PFSK-1 (cell line): ENCODE measurements at regions not wholly inside any gene's neighbourhood (a gene's known extent, or its start where the extent isn't known, plus 50 kb on each side); places are given as distances from the start of the nearest gene placed in this dataset.
A peak's percentile ranks its signal among the peaks of the same experiment; 100 is the strongest.

Experiments
- FOXP2 ChIP-seq: optimal IDR thresholded peaks from 2 replicates; pipeline ENCODE3; 2011; ENCODE audit warnings: borderline replicate concordance, control low read depth, inconsistent platforms; ENCODE audit not compliant: insufficient read depth; ENCODE audit errors: extremely low read length, extremely low read depth
- POLR2AphosphoS5 ChIP-seq: IDR thresholded peaks from 2 replicates; pipeline ENCODE4 v1.6.1; 2012; ENCODE audit warnings: low read depth, mild to moderate bottlenecking, control low read depth, low read length, moderate library complexity
- SIN3A ChIP-seq: IDR thresholded peaks from 2 replicates; pipeline ENCODE4 v1.6.1; 2012; ENCODE audit warnings: mild to moderate bottlenecking, low read length, moderate library complexity, borderline replicate concordance; ENCODE audit not compliant: insufficient read depth
- TAF1 ChIP-seq: IDR thresholded peaks from 2 replicates; pipeline ENCODE4 v1.6.1; 2012; ENCODE audit warnings: low read length, control low read depth, borderline replicate concordance; ENCODE audit not compliant: insufficient read depth
- TF ChIP-seq, protein P1 (sequence below), 2 experiments: IDR thresholded peaks; 2 replicates each; pipeline versions ENCODE4 v1.6.1 to v1.8.0; 2011 to 2012; ENCODE audit warnings: low read depth in 2 of 2, low read length in 2 of 2, control low read depth in 1 of 2, inconsistent platforms in 1 of 2, mild to moderate bottlenecking in 1 of 2, moderate library complexity in 1 of 2; ENCODE audit not compliant: insufficient read depth in 1 of 2

DNA sequence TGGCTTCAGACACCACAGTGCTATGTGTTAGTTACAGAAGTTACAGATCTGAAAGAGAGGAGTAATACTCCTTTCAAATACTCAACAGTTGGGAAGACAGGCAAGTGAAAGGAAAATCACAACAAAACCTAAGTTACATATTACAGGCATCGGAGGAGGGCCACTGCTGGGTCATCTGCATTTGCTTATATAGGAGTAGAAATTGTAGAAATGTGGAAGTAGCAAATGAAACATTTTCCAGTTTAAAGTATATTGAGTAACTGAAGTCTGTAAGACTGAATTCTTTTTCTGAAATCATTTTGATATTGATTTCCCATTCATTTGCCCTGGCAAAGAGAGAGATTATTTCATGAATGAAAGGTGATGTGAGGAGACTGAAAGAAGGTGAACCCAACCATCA, 201.7 kb downstream of the SPRY1 start:
- TF ChIP-seq SIN3A (no peak), TAF1 (no peak)
- TF ChIP-seq, protein P1, sequence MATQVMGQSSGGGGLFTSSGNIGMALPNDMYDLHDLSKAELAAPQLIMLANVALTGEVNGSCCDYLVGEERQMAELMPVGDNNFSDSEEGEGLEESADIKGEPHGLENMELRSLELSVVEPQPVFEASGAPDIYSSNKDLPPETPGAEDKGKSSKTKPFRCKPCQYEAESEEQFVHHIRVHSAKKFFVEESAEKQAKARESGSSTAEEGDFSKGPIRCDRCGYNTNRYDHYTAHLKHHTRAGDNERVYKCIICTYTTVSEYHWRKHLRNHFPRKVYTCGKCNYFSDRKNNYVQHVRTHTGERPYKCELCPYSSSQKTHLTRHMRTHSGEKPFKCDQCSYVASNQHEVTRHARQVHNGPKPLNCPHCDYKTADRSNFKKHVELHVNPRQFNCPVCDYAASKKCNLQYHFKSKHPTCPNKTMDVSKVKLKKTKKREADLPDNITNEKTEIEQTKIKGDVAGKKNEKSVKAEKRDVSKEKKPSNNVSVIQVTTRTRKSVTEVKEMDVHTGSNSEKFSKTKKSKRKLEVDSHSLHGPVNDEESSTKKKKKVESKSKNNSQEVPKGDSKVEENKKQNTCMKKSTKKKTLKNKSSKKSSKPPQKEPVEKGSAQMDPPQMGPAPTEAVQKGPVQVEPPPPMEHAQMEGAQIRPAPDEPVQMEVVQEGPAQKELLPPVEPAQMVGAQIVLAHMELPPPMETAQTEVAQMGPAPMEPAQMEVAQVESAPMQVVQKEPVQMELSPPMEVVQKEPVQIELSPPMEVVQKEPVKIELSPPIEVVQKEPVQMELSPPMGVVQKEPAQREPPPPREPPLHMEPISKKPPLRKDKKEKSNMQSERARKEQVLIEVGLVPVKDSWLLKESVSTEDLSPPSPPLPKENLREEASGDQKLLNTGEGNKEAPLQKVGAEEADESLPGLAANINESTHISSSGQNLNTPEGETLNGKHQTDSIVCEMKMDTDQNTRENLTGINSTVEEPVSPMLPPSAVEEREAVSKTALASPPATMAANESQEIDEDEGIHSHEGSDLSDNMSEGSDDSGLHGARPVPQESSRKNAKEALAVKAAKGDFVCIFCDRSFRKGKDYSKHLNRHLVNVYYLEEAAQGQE (IDR thresholded peaks at IDR 0.05; ENCODE audit: insufficient read depth in 1 of 2, low read depth in 2 of 2, low read length in 2 of 2), result no peak

DNA sequence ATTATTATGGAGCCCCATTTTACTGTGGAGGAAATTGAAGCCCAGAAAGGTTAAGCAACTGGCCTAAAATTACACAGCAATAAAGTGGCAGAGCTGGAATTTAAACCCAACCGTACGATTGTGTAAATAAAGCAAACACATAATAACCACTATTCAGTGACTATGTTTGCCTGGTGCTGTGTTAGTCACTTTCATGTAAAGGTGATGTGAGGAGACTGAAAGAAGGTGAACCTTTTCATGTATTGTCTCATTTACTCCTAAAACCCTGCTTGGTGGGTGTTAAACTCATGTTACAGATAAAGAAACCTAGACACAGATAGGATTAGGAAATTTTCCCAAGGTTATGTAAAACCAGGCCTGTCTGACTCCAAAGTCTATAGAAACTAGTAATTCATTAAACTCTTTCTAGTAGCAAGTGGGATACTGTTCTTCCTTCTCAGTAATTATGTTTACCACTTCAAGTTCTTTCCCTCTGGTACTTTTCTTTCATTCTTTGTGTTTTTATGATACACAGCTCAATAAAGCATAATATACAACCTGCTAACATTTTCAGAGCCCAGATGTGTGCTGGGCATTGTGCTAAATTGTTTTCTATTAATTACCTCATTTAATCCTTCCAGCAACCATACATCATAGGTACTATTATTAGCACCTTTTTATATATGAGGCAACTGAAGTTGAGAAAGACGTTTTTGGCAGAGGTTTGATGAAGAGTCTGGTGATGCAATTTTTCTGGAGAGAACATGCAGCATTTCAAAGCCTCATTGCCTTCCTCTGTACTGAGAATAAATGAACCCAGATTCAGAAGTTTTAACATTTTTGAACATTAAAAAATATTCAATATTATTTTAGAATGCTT, 202.7 kb downstream of the SPRY1 start:
- no peak for TF ChIP-seq FOXP2

DNA sequence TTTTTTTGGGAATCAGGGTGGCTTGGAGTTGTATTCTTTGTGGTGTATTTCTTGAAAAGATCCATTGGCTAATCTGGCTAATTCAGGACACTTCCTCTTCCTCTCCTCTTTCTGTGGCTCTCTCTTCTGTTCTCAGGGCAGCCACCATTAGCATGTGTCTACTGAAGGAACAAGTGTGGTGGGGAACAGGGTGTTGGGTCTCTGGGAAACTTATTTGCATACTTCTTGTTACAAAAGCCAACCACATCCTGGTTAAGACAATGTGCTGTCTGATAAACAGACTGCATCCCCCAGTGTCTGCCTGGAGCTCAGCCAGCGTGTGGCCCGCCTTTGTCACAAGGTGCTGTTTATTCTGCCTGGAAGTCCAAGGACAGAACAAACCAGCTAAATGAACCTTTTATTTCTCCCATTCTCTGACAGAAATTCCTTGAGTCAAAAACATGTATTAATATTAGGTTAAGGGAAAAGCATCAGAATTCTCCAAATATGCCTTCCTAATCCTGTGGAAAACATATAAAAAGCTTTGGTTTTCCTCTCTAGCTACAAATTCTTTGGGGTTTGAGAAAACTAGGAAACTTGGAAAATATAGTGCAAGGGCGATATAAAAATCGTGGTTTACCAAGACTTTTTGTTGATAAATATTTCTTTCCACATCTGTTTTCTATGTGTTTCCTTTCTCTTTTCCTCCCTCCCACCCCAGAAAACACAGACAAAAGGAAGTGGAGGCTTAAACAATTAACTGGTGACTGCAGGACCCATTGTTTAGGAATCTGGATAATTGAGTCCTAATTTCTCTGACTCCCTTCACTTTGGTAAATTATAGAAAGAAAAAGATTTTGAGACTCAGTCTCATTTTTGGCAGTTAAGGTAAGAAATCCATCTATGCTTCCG, 203.6 kb downstream of the SPRY1 start:
- TF ChIP-seq TAF1 (no peak), FOXP2 (peak; percentile 98), SIN3A (peak; percentile 65; the same call in 1 of the 2 replicates), POLR2AphosphoS5 (no peak)
- TF ChIP-seq, protein P1 (IDR thresholded peaks at IDR 0.05; ENCODE audit: insufficient read depth in 1 of 2, low read depth in 2 of 2, low read length in 2 of 2), result peak in 1 of 2 experiments; percentile 16; a peak in 1 of 4 replicates

GRCh38 chr4:123600987-123601904, 204.7 kb downstream of the SPRY1 start:
- TF ChIP-seq, protein P1 (IDR thresholded peaks at IDR 0.05; ENCODE audit: insufficient read depth in 1 of 2, low read depth in 2 of 2, low read length in 2 of 2), result no peak
- TF ChIP-seq FOXP2, result no peak
- TF ChIP-seq POLR2AphosphoS5, result no peak
- TF ChIP-seq SIN3A, result no peak
- no peak for TF ChIP-seq TAF1

GRCh38 chr4:123602007-123602406, 205.4 kb downstream of the SPRY1 start:
- TF ChIP-seq FOXP2 (no peak), POLR2AphosphoS5 (no peak), TAF1 (no peak), SIN3A (no peak)
- TF ChIP-seq, protein P1 (IDR thresholded peaks at IDR 0.05; ENCODE audit: insufficient read depth in 1 of 2, low read depth in 2 of 2, low read length in 2 of 2), result no peak
